ENCODE measurements at regions not wholly inside any gene's neighbourhood (a gene's known extent, or its start where the extent isn't known, plus 50 kb on each side); places are given as distances from the start of the nearest gene placed in this dataset.

DNA sequence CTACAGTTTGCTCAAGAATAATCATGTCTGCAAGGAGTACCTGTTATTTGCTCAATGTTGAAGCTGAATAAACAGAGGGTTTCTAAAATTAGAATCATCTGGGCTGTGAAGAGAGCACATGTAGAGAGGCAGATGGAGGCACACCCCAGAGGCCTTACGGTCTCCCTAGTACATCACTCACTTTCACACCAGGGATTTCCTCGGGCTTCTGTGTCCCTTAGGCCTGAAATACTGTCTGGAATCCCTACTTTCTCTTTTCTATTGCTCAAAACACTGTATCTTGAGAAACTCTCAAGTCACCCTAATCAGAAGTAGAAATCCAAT is 473.7 kb upstream of the ROBO2 start:
- no peaks in the 10 kb centered on the region for H3K27me3 ChIP-seq (ENCODE audit: control insufficient read depth in 2 of 2, insufficient read depth in 2 of 2, low read length in 2 of 2)
- H3K4me1 ChIP-seq (ENCODE audit: control insufficient read depth in 1 of 2, insufficient read depth in 2 of 2, low read length in 2 of 2), result no peaks in the 10 kb centered on the region
- H4K20me1 ChIP-seq (ENCODE audit: insufficient read depth, low read length), result no peaks in the 10 kb centered on the region
- Mint-ChIP-seq H3K36me3 (no peaks in the 10 kb centered on the region), H3K9me3 (no peaks in the 10 kb centered on the region), H3K27me3 (ENCODE audit: low read depth in 3 of 3) (peaks cover 0 to 2% (median 0%) of the 10 kb centered on the region in 3 donors), H3K4me1 (no peaks in the 10 kb centered on the region), H3K4me3 (no peak overlapping the region), H3K27ac (no peak overlapping the region)
- no peaks in the 10 kb centered on the region for H3K9me3 ChIP-seq (replicated peaks in 1 of 2; ENCODE audit: control insufficient read depth in 1 of 2, insufficient read depth in 1 of 2, low read length in 2 of 2)
- H3K27ac ChIP-seq (ENCODE audit: low read depth in 1 of 2, low read length in 2 of 2), result no peak overlapping the region
- H3K9ac ChIP-seq (ENCODE audit: insufficient read depth, low read length, poor library complexity, severe bottlenecking), result no peak overlapping the region
- H3K4me3 ChIP-seq (replicated peaks in 1 of 3; ENCODE audit: low read depth in 2 of 3, low read length in 3 of 3), result no peak overlapping the region
- DNase-seq, result no peak
- 40% methylated on average over 1 of the region's 2 CpGs for WGBS (ENCODE audit: insufficient coverage)
- no peaks in the 10 kb centered on the region for H3K36me3 ChIP-seq (replicated peaks in 1 of 2; ENCODE audit: control insufficient read depth in 1 of 2, insufficient read depth in 2 of 2, low read length in 2 of 2)
- no peak overlapping the region for H3K4me2 ChIP-seq (replicated peaks; ENCODE audit: extremely low read depth, low read length, poor library complexity, severe bottlenecking)
- no peaks in the 10 kb centered on the region for H3K79me2 ChIP-seq (ENCODE audit: insufficient read depth, low read length)
- H2AFZ ChIP-seq (ENCODE audit: insufficient read depth, low read depth, low read length, poor library complexity, severe bottlenecking), result no peak overlapping the region
- intact Hi-C loops (cut with micrococcal nuclease), result no loop called here
- TF ChIP-seq, protein P1, sequence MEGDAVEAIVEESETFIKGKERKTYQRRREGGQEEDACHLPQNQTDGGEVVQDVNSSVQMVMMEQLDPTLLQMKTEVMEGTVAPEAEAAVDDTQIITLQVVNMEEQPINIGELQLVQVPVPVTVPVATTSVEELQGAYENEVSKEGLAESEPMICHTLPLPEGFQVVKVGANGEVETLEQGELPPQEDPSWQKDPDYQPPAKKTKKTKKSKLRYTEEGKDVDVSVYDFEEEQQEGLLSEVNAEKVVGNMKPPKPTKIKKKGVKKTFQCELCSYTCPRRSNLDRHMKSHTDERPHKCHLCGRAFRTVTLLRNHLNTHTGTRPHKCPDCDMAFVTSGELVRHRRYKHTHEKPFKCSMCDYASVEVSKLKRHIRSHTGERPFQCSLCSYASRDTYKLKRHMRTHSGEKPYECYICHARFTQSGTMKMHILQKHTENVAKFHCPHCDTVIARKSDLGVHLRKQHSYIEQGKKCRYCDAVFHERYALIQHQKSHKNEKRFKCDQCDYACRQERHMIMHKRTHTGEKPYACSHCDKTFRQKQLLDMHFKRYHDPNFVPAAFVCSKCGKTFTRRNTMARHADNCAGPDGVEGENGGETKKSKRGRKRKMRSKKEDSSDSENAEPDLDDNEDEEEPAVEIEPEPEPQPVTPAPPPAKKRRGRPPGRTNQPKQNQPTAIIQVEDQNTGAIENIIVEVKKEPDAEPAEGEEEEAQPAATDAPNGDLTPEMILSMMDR (IDR thresholded peaks at IDR 0.05), result no peak

DNA sequence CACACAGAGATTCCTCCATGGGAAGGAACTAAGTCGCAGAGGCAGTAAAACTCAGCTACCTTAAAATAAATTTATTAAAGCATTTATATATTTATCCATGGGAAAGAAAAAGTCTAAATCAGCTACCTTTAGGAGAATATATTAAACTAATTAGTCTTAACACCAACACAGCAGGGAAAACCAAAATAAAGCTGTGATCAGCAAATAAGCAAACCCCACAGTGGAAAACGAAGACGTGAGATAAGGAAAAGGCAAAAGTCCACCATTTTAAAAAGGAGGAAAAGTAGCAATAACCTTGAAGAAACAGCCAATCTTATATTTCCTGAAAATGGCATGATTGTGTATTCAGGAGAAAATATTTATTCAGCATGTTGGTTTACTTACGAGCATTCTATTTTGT is 473.0 kb upstream of the ROBO2 start:
- Histone ChIP-seq H3K36me3 (replicated peaks in 1 of 2; ENCODE audit: control insufficient read depth in 1 of 2, insufficient read depth in 2 of 2, low read length in 2 of 2) (no peaks in the 10 kb centered on the region), H3K79me2 (ENCODE audit: insufficient read depth, low read length) (no peaks in the 10 kb centered on the region), H3K4me3 (replicated peaks in 1 of 3; ENCODE audit: low read depth in 2 of 3, low read length in 3 of 3) (no peak overlapping the region), H4K20me1 (ENCODE audit: insufficient read depth, low read length) (no peaks in the 10 kb centered on the region), H3K27ac (ENCODE audit: low read depth in 1 of 2, low read length in 2 of 2) (no peak overlapping the region), H3K27me3 (ENCODE audit: control insufficient read depth in 2 of 2, insufficient read depth in 2 of 2, low read length in 2 of 2) (no peaks in the 10 kb centered on the region), H3K9me3 (replicated peaks in 1 of 2; ENCODE audit: control insufficient read depth in 1 of 2, insufficient read depth in 1 of 2, low read length in 2 of 2) (no peaks in the 10 kb centered on the region), H3K4me1 (ENCODE audit: control insufficient read depth in 1 of 2, insufficient read depth in 2 of 2, low read length in 2 of 2) (no peaks in the 10 kb centered on the region), H2AFZ (ENCODE audit: insufficient read depth, low read depth, low read length, poor library complexity, severe bottlenecking) (no peak overlapping the region), H3K4me2 (replicated peaks; ENCODE audit: extremely low read depth, low read length, poor library complexity, severe bottlenecking) (no peak overlapping the region), H3K9ac (ENCODE audit: insufficient read depth, low read length, poor library complexity, severe bottlenecking) (no peak overlapping the region)
- DNase-seq, result no peak
- H3K9me3 Mint-ChIP-seq, result no peaks in the 10 kb centered on the region
- intact Hi-C loops (cut with micrococcal nuclease), result no loop called here
- H3K4me1 Mint-ChIP-seq, result no peaks in the 10 kb centered on the region
- TF ChIP-seq, protein P1 (IDR thresholded peaks at IDR 0.05), result no peak
- no peaks in the 10 kb centered on the region for H3K36me3 Mint-ChIP-seq
- H3K27ac Mint-ChIP-seq, result no peak overlapping the region
- no peak overlapping the region for H3K4me3 Mint-ChIP-seq
- no CpG with 5 or more reads among the region's 4 CpGs for WGBS (ENCODE audit: insufficient coverage)
- H3K27me3 Mint-ChIP-seq (ENCODE audit: low read depth in 3 of 3), result peaks cover 0 to 2% (median 0%) of the 10 kb centered on the region in 3 donors
